ENCODE measurements at regions not wholly inside any gene's neighbourhood (a gene's known extent, or its start where the extent isn't known, plus 50 kb on each side); places are given as distances from the start of the nearest gene placed in this dataset.

DNA sequence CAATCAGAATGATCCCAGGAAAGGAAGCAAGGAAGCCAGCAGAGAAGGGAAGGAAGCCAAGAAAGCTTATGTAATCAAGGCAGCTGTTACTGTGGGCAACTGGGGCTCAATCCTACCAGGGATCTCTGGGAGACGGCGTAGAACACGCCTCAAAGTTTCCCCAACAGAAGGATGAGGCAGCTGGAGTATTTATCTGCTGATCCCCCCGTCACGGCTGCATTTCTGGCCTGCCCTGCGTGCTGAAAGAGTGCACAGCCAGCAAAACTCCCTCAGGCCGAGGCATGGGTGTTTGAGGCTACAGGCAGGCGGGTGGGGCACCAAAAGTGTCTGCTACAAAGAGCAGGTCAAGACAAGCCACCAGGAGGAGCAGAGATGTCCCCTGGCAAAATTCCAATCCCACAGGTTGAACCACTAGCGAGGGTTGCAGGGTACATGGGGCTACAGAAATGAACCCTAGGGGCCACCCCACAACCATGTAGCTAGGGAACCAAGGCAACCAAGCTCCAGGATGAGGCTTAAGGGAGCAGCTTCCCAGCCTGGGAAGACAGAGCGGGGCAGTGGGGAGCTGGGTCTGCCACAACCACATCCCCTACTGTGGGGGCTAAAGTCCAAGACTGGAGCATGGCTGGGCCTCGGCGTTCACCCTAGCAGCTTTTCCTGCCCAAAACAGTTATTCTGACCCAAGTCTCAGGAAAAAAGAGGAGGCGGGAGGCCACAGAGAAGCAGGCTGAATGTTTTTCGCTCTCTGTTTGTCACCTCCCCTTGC is 113.4 kb downstream of the BCOR start:
- no peak for DNase-seq (ENCODE audit: low spot score)

GRCh38 chrX:39985071-39985470 is 112.7 kb downstream of the BCOR start:
- no peak for DNase-seq (ENCODE audit: low spot score)

GRCh38 chrX:39985551-39985950 is 112.2 kb downstream of the BCOR start:
- no peak for DNase-seq (ENCODE audit: low spot score)

GRCh38 chrX:39988496-39988895 is 109.3 kb downstream of the BCOR start:
- no peak for DNase-seq (ENCODE audit: low spot score)

DNA sequence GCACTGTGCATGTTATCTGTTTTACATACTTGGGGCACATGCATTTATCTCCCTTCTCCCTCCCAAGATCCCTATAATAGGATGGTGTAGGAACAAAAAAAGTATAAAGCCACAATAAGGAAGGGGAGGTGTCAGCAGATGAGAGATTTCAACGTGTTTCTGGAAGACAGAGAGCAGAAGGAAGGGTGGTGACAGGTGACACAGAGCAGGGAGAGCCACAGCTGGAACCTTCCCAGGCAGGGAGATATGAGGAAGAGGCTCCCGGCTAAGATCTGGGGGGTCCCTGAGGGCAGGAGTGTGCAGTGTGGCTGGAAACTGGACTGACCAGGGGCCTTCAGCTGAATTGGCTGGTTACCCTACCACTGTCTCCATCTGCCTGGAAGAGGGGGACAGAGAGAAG is 107.4 kb downstream of the BCOR start:
- no peak for DNase-seq (ENCODE audit: low spot score)

GRCh38 chrX:39992300-39992699 is 105.5 kb downstream of the BCOR start:
- no peak for DNase-seq (ENCODE audit: low spot score)

GRCh38 chrX:39995457-39995856 is 102.3 kb downstream of the BCOR start:
- no peak for DNase-seq (ENCODE audit: low spot score)

- no peak for DNase-seq (ENCODE audit: low spot score)
Measured at GRCh38 chrX:39996536-39996935, 101.2 kb downstream of the BCOR start.

GRCh38 chrX:39998636-39999406 is 98.9 kb downstream of the BCOR start:
- no peak for DNase-seq (ENCODE audit: low spot score)
